GM12892 (cell line): ENCODE measurements at regions not wholly inside any gene's neighbourhood (a gene's known extent, or its start where the extent isn't known, plus 50 kb on each side); places are given as distances from the start of the nearest gene placed in this dataset.
A peak's percentile ranks its signal among the peaks of the same experiment; 100 is the strongest.
"Not testable (repeated sequence)": the region's sequence is repeated elsewhere in the genome, so short reads cannot be mapped to it uniquely, and the experiment has no call there.

Source experiments
- DNase-seq: peaks from one replicate; pipeline ENCODE4 v3.0.0; 2011; ENCODE audit not compliant: insufficient read length
- FAIRE-seq: peaks from 2 replicates; lab custom pipeline; 2011; peaks lifted over from hg19 to GRCh38; lab: Jason Lieb, UNC
- POLR2A ChIP-seq: IDR thresholded peaks from 2 replicates; pipeline ENCODE4 v1.6.1; 2011; ENCODE audit warnings: low read depth, low read length, control low read depth
- POLR2AphosphoS5 ChIP-seq: IDR thresholded peaks from 2 replicates; pipeline ENCODE4 v1.6.1; 2011; ENCODE audit warnings: low read depth, low read length, control low read depth
- TAF1 ChIP-seq: IDR thresholded peaks from 2 replicates; pipeline ENCODE4 v1.6.1; 2011; ENCODE audit warnings: low read depth, mild to moderate bottlenecking, control low read depth, low read length, borderline replicate concordance

DNA sequence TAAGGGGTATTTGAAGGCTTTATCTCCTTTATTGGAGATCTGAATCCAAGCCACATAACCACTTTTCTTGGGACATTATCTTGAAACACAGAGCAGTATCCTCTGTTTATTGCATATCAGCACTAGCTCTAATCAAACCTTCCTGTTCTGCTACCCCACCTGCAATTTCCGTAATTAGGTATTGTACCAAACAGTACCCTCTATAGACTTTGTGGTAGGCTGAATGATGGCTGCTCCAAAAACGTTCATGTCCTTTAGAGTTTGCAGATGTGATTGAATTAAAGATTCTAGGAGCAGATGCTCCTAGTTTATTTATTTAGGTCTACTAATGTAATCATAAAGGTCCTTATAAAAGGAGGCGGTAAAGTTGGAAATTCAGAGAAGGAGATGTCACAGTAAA lies 573.0 kb upstream of the ATXN7L3B start:
- FAIRE-seq (no peak), DNase-seq (no peak)
- TF ChIP-seq POLR2AphosphoS5 (no peak), POLR2A (no peak), TAF1 (no peak)

DNA sequence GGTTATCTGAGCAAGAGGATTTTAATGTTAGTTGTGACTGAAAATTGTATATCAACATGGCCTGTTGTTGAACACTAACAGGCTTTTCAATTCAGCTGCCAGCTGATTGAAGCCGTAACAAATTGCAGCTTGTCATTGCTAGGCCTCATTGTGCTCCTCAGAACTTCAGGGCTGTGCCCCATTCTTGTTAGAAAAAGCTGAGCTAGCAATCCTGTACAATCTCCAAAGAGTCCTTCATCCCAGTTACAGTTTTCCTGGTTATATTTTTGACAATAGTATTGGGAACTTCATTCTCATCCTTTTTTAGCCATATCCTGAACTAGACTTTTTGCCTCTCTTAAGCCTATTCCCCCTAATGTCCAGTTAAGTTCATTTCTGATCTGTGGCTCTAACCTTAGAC lies 564.1 kb upstream of the ATXN7L3B start:
- DNase-seq (no peak), FAIRE-seq (no peak)
- no peak for TF ChIP-seq TAF1
- TF ChIP-seq POLR2A = no peak
- no peak for TF ChIP-seq POLR2AphosphoS5

DNA sequence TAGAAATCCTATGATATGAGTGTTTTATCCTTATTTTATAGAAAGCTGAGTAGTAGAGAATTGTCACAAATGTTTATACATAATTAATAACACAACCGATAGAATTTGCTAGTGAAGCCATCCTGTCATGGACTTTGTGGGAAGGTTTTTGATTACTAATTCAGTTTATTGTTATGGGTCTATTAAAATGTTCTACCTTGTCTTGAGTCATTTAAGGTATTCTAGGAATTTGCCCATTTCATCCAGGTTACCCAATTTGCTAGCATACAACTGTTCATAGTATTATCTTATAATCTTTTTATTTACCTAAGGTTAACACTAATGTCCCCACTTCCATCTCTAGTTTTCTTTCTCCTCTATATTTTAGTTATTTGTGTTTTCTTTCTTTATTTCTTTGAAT lies 553.1 kb upstream of the ATXN7L3B start:
- FAIRE-seq (no peak), DNase-seq (no peak)
- no peak for TF ChIP-seq TAF1
- no peak for TF ChIP-seq POLR2A
- TF ChIP-seq POLR2AphosphoS5 = no peak

DNA sequence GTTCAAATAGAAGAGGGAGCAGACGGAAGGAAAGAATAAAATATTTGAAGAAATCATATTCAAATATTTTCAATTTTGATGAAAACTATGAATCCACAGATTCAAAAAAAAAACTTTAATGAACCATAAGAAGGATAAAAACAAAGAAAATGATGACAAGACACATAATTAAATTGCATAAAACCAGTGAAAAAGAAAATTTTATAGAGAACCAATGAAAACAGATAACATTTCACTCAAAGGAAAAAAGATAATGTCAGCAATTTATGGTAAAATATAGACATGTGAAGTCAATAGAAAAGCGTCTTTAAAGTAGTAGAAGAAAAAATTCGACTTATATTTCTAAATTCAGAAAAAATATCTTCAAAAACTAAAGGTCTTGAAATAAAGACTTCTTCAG lies 546.5 kb upstream of the ATXN7L3B start:
- DNase-seq (no peak), FAIRE-seq (no peak)
- TF ChIP-seq POLR2AphosphoS5 (no peak), TAF1 (no peak), POLR2A (no peak)

DNA sequence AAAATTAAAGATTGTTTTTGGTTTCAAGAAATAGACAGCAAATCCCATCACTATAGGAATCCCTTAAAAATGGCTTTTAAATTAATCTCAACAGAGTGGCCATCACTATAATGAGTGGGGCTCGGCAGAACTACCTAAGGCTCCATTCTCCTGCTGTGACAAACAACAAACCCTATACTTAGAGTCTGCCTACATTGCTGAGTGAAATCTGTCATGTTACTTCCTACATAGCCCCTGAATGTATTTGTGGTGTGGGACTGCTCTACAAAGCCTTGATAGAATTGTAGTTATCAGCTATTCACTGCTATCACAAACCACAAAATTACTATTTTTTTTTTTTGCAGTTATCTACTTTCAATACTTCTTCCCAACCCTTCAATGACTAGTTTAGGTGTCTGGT lies 538.7 kb upstream of the ATXN7L3B start:
- TF ChIP-seq POLR2AphosphoS5 = no peak
- TF ChIP-seq TAF1 = no peak
- TF ChIP-seq POLR2A = no peak
- FAIRE-seq (no peak), DNase-seq (no peak)

DNA sequence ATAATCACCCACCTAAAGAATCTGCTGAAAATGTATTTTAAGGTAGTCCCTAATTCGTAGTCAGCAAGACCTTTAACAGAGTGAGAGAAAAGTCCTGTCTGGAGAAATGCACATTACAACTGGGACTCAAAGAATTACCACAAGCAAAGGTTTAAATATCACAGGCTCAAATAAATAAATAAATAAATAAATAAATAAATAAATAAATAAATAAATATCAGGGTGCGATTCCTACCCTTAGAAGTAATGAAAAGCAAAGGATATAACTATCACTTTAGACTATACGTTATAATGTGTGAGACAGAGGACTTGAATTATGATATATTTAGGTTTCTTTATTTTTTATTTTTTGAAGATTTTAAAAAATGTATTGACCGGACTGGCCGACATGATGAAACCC lies 522.5 kb upstream of the ATXN7L3B start:
- TF ChIP-seq POLR2AphosphoS5 (no peak), POLR2A (no peak), TAF1 (no peak)
- FAIRE-seq (no peak), DNase-seq (no peak)

DNA sequence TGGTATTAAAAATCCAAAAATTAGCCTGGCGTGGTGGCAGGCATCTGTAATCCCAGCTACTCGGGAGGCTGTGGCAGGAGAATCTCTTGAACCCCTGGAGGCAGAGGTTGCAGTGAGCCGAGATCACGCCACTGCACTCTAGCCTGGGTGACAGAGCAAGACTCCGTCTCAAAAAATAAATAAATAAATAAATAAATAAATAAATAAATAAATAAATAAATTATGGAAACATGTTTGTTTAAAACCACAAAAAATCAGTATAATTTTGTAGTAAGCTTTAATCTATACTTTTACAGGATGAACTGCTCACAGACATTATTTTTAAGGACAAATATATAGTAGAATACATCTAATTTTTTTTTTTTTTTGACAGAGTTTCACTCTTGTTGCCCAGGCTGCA lies 521.3 kb upstream of the ATXN7L3B start:
- DNase-seq, FAIRE-seq: not testable (repeated sequence)

DNA sequence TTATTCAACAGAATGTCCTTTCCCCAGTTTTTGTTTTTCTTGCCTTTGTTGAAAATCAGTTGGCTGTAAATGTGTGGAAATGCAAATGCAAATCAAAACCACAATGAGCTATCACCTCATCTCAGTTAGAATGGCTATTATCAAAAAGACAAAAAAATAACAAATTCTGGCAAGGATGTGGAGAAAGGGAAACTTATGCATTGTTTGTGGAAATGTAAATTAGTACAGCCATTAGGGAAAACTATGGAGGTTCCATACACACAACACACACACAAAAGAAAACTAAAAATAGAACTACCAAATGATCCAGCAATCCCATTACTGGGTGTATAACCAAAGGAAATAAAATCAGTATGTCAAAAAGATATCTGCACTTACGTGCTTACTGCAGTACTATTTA lies 518.8 kb upstream of the ATXN7L3B start:
- FAIRE-seq = no peak
- DNase-seq = no peak
- TF ChIP-seq POLR2AphosphoS5 = no peak

DNA sequence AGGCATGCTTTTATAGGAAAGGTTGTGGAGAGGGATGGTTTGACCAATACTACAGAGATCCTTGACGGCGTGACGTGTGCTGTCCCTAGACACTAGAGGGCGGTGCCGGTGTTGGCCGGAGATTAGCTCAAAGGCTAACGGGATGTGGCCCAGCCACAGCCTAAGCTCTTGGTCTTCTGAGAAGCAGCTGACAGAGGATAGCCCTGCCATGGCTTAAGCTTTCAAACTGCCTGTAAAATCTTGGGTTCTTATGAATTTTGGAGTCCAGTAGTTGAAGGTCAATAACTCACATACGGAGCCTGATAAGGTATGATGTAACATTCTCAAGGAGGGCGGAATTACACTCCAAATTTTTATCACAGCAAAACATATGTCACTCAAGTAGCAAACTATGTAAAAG lies 515.7 kb upstream of the ATXN7L3B start:
- no peak for TF ChIP-seq POLR2A
- TF ChIP-seq POLR2AphosphoS5 = no peak
- TF ChIP-seq TAF1 = no peak
- DNase-seq (no peak), FAIRE-seq (peak; percentile 50)

DNA sequence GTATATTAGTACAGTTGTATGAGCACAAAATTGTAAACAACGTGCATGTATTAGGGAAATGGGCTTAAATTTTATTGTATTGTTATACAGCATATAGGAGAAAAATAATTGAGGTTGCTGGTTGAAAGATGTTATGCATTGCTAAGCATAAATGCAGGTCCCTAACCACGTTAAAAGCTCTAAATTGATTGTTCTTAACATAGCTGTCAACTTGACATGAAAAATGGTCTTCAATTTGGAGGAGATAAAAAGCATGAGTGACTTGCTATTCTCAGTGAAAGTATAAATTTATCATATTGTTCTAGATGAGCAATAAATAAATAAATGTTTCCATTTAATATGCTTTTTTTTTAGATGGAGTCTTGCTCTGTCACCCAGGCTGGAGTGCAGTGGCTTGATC lies 506.6 kb upstream of the ATXN7L3B start:
- FAIRE-seq = no peak
- TF ChIP-seq POLR2A (no peak), POLR2AphosphoS5 (no peak), TAF1 (no peak)
- DNase-seq = no peak

DNA sequence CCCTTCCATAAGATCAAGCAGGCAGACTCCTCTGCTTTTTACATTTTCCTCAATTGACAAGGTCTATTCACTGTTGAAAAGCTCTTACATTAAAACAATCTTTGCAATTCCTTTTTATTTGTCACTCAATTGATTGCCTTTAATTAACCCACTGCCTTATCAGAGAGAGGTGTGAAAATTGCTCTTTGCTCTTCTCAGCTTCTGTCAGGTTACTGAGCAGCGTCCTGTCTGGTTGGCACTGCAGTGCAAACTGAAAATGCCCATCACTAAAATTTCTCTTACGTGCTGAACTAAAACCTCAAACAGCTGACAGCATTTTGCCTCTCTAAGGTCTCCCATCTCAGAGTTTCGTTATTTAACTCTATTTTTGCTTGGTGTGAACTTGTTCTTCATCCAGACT lies 504.1 kb upstream of the ATXN7L3B start:
- FAIRE-seq (no peak), DNase-seq (no peak)
- TF ChIP-seq POLR2AphosphoS5 (no peak), TAF1 (no peak), POLR2A (no peak)

DNA sequence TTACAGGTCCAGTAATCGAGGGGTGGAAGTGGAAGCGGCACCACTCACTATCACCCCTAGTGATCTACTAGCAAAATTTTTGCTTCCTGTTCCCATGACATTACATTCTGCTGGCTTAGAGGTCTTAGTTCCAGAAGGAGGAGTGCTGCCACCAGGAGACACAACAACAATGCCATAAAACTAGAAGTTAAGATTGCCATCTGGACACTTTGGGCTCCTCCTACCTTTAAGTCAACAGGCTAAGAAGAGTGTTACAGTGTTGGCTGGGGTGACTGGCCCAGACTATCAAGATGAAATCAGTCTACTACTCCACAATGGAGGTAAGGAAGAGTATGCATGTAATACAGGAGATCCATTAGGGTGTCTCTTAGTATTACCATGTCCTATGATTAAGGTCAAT lies 498.5 kb upstream of the ATXN7L3B start:
- FAIRE-seq, DNase-seq: not testable (repeated sequence)

DNA sequence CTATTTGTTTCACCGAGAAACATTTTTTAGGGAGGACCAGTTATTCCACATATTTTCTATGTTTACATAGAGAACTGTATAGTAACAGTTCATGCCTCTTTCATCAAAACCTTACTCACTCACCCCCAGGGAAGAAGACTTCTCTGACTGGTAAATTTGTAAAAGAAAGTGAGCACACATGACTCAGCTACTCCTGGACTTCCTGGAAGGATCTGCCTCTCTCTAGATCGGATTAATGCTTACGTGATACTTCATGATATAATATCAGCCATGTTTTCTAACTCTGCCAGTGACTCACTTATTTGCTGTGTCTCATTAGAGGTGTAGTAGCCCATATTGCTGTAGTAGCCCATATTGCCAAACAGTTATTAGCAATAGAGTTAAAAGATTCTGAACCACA lies 494.3 kb upstream of the ATXN7L3B start:
- DNase-seq (no peak), FAIRE-seq (no peak)
- TF ChIP-seq TAF1 = no peak
- TF ChIP-seq POLR2A = no peak
- no peak for TF ChIP-seq POLR2AphosphoS5
